Left lung (tissue), 4 donors: ENCODE measurements at regions not wholly inside any gene's neighbourhood (a gene's known extent, or its start where the extent isn't known, plus 50 kb on each side); places are given as distances from the start of the nearest gene placed in this dataset.

Experiments
- ATAC-seq: fragments of 200-7000 bp; cut with Tn5 transposase; one replicate; pipeline ENCODE4 v1.9.1; 2020; ENCODE audit warnings: moderate library complexity
- DNase-seq, 4 donors: peaks; one replicate each; pipeline ENCODE4 v3.0.0-alpha.2; 2013 to 2020
- H3K27ac ChIP-seq, 2 donors: fragments of 200-600 bp; sonication (generic) in 1 of 2; one replicate each; pipeline versions ENCODE4 v1.5.0 to v1.8.0; 2020 to 2021
- H3K27me3 ChIP-seq, 2 donors: fragments of 200-600 bp; sonication (generic) in 1 of 2; one replicate each; pipeline versions ENCODE4 v1.5.0 to v1.8.0; 2020 to 2021
- H3K36me3 ChIP-seq, 2 donors: fragments of 200-600 bp; sonication (generic) in 1 of 2; one replicate each; pipeline versions ENCODE4 v1.5.0 to v1.8.0; 2020 to 2021
- H3K4me1 ChIP-seq, 2 donors: fragments of 200-600 bp; one replicate each; pipeline ENCODE4 v1.8.0; 2021
- H3K4me3 ChIP-seq, 2 donors: fragments of 200-600 bp; sonication (generic) in 1 of 2; one replicate each; pipeline versions ENCODE4 v1.5.0 to v1.8.0; 2020 to 2021; ENCODE audit warnings: mild to moderate bottlenecking in 1 of 2
- H3K9me3 ChIP-seq, 2 donors: fragments of 200-600 bp; sonication (generic) in 1 of 2; one replicate each; pipeline versions ENCODE4 v1.5.0 to v1.8.0; 2020 to 2021
- CTCF ChIP-seq, 2 donors: fragments of 200-600 bp; sonication (generic) in 1 of 2; IDR thresholded peaks; one replicate each; pipeline versions ENCODE4 v1.5.0 to v1.8.0; 2021; ENCODE audit warnings: antibody characterized with exemption in 2 of 2
- intact Hi-C, 2 donors: fragments of 100-400 bp; cut with DNase I; formaldehyde crosslinking; loops; one replicate each; pipeline versions ENCODE4 v1.11.2 to v1.14.2; 2022
- donor health status: DM: no; HTN: yes; CAD: no.
- donor health status: DM: no; HTN: no; CAD: no.

- Histone ChIP-seq H3K4me3 (no peak overlapping the region), H3K4me1 (no peaks in the 10 kb centered on the region), H3K27me3 (no peaks in the 10 kb centered on the region), H3K27ac (no peak overlapping the region), H3K36me3 (no peaks in the 10 kb centered on the region), H3K9me3 (no peaks in the 10 kb centered on the region)
- no peak for TF ChIP-seq CTCF (IDR thresholded peaks at IDR 0.05)
- no peak for DNase-seq
- intact Hi-C loops: no loop called here
- ATAC-seq: no peak
Observed at GRCh38 chr2:58914733-58915505, 673.8 kb upstream of the FANCL start.

DNA sequence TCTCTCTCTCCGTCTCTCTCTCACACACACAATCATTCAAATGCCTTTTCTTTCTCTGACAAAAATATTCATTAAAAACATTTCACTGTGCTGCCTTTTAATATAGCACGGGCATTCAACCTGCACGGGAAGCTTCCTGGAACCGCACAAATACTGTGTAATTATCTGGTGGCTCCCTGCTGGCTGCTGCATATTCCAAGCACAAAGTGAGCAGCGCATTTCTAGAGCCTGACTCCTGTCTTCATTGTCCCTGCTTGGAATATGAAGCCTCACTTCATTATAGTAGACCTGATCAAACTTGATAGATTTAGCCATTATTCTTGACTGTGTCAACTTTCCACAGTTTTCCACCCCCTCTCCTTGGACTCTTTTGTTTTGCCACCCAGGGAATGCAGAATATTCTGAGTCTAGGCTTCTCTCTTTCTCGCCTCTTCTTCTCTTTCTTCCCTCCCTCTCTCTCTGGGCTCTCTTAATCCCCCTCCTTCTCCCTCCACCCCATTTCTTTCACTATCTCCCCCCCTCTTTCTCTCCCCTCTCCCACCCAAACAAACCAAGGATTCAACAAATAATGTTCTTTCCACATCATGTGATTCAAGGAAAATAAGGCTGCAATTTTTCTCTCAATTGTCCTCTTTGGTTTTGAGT lies 672.1 kb upstream of the FANCL start:
- ATAC-seq (no peak), DNase-seq (no peak)
- no peak overlapping the region for H3K27ac ChIP-seq
- intact Hi-C loops: no loop called here
- no peak for TF ChIP-seq CTCF (IDR thresholded peaks at IDR 0.05)
- no peaks in the 10 kb centered on the region for H3K27me3 ChIP-seq
- H3K9me3 ChIP-seq: no peaks in the 10 kb centered on the region
- H3K36me3 ChIP-seq: no peaks in the 10 kb centered on the region
- no peaks in the 10 kb centered on the region for H3K4me1 ChIP-seq
- H3K4me3 ChIP-seq: no peak overlapping the region

DNA sequence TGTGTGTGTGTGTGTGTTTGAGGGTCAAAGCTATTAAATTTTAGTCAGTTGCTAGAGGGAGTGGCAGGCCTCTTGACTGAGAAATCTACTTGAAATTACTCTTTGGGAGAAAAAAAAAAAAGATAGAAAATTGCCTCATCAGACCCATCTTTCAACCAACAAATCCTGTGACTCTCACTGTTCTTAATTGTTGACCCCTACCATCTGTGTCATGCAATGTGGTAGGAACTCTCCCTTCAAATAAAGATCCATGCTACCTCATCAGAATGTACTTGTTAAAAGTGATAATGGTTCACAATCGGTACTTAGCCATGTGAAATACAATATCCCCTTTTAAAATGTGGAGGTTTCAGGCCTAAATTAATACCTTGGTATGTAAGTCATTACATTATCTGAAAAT lies 670.8 kb upstream of the FANCL start:
- Histone ChIP-seq H3K9me3 (no peaks in the 10 kb centered on the region), H3K27ac (no peak overlapping the region), H3K4me3 (no peak overlapping the region), H3K4me1 (no peaks in the 10 kb centered on the region), H3K27me3 (no peaks in the 10 kb centered on the region), H3K36me3 (no peaks in the 10 kb centered on the region)
- ATAC-seq (no peak), DNase-seq (no peak)
- intact Hi-C loops: no loop called here
- TF ChIP-seq CTCF (IDR thresholded peaks at IDR 0.05): no peak

DNA sequence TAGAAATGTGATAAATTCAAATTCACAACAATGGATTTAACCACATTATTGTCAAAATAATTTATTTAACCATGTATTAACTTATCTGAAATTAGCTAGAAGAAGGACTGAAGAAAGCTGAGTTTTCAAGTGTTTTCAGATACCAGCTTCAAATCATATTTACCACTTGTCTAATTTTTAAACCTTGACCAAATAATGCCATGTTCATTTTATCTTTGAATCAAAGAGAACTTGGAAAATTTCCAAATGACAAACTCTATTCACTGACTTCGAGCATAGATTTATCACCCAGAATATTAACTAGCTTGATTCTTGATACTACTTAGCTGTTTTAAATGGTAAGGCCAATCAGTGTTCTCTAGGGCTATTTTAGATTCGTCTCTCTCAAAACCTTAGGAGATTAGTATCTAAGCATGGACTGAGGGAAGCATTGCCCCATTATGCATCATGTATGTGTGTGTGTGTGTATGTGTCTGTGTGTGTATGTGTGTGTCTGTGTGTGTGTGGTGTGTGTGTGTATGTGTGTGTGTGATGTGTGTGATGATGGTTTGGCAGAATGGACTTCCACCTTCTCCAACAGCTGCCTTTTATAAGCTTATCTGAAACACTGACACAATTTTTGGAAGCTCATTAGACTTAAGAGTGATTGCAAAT lies 667.5 kb upstream of the FANCL start:
- TF ChIP-seq CTCF (IDR thresholded peaks at IDR 0.05): no peak
- intact Hi-C loops: no loop called here
- ATAC-seq (no peak), DNase-seq (no peak)
- H3K27ac ChIP-seq: no peak overlapping the region
- H3K9me3 ChIP-seq: no peaks in the 10 kb centered on the region
- H3K4me3 ChIP-seq: no peak overlapping the region
- H3K4me1 ChIP-seq: no peaks in the 10 kb centered on the region
- no peaks in the 10 kb centered on the region for H3K27me3 ChIP-seq
- H3K36me3 ChIP-seq: no peaks in the 10 kb centered on the region

DNA sequence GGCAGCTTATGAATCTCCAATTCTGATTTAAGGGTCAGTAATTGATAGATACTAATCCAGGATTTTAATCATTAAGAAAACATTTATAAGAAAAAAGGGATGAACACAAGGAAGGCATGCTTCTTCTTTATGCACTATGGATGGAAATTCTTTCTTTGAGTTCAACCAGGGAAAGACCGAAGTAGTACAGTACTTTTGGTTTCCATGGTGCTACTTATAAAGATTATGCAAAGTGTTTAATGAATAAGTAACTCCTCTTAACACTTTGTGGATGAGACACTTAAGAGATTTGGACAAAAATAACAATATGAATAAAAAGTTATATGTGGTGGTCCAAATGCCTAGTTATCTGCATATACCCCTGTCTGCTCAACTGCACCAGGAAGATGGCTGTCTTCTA lies 666.5 kb upstream of the FANCL start:
- H3K27ac ChIP-seq: no peak overlapping the region
- H3K4me1 ChIP-seq: no peaks in the 10 kb centered on the region
- H3K9me3 ChIP-seq: no peaks in the 10 kb centered on the region
- intact Hi-C loops: no loop called here
- DNase-seq (no peak), ATAC-seq (no peak)
- no peak overlapping the region for H3K4me3 ChIP-seq
- TF ChIP-seq CTCF (IDR thresholded peaks at IDR 0.05): no peak
- no peaks in the 10 kb centered on the region for H3K36me3 ChIP-seq
- H3K27me3 ChIP-seq: no peaks in the 10 kb centered on the region
